ENCODE measurements at regions not wholly inside any gene's neighbourhood (a gene's known extent, or its start where the extent isn't known, plus 50 kb on each side); places are given as distances from the start of the nearest gene placed in this dataset.

DNA sequence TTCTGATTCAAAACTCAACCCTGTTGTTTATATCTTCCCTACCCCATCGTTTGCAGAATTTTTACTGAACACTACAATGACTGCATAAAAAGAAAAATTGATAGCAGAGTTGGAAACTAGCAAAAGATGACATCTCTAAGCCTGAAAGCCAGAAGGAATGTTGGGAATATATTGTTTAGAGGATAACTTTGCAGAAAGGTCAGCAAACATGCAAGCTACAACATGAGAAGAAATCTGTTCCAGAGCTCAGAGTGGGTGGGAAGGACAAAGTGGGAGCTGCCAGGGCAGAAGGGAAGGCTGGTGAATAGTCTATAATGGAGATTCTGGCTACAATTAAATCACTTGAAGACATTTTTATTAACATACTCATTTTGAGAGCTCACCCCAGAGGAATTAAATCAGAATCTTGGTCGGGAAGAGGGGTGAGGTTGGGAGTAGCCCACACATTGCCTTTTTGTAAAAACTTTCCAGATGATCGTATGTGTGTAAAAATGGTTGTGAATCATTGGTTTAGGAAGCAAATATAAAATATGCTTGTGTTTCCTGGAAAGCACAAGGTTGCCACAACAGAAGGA is 574.8 kb downstream of the FLRT2 start:
- Histone ChIP-seq H3K4me1 (ENCODE audit: low read length) (no peaks in the 10 kb centered on the region), H3K9ac (ENCODE audit: low read length) (no peak overlapping the region), H3K36me3 (replicated peaks; ENCODE audit: insufficient read depth, low read length) (no peaks in the 10 kb centered on the region), H3K79me2 (ENCODE audit: low read length) (no peaks in the 10 kb centered on the region), H3K4me3 (ENCODE audit: low read length) (no peak overlapping the region), H2AFZ (ENCODE audit: low read length) (no peak overlapping the region), H4K20me1 (ENCODE audit: insufficient read depth, low read length) (no peaks in the 10 kb centered on the region), H3K27ac (ENCODE audit: low read length) (no peak overlapping the region), H3K4me2 (ENCODE audit: low read depth, low read length) (no peak overlapping the region), H3K9me3 (replicated peaks; ENCODE audit: insufficient read depth, low read length) (no peaks in the 10 kb centered on the region), H3K27me3 (replicated peaks; ENCODE audit: insufficient read depth, low read length) (no peaks in the 10 kb centered on the region), H3K9me2 (replicated peaks; ENCODE audit: insufficient read depth, low read length) (no peaks in the 10 kb centered on the region), H3F3A (ENCODE audit: insufficient read depth, low read length) (no peaks in the 10 kb centered on the region)
- DNase-seq, result no peak
- no peak for TF ChIP-seq EZH2phosphoT487 (IDR thresholded peaks at IDR 0.05; ENCODE audit: low read length)

DNA sequence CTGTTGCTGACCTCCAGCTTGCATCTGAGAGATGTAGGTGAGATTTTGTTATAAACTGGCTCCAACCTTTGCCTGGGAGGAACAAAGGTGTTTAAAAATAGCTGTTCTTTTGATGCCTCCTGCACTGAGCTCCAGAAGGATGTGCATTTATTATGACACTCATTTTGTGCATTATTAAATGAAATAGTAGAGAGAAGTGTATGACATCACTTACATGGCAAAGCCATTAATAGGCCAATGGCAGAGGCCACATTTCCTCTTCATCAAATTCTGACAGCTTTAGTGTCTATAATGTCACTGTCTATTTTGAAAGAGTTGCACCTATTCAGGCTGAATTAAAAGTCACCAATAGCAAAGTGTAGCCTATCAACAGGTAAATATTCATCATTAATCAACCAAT is 564.6 kb downstream of the FLRT2 start:
- Histone ChIP-seq H3K27ac (ENCODE audit: low read length) (no peak overlapping the region), H3K9me2 (replicated peaks; ENCODE audit: insufficient read depth, low read length) (no peaks in the 10 kb centered on the region), H3K9ac (ENCODE audit: low read length) (no peak overlapping the region), H3K79me2 (ENCODE audit: low read length) (no peaks in the 10 kb centered on the region), H4K20me1 (ENCODE audit: insufficient read depth, low read length) (no peaks in the 10 kb centered on the region), H3K4me3 (ENCODE audit: low read length) (no peak overlapping the region), H3K27me3 (replicated peaks; ENCODE audit: insufficient read depth, low read length) (no peaks in the 10 kb centered on the region), H2AFZ (ENCODE audit: low read length) (no peak overlapping the region), H3F3A (ENCODE audit: insufficient read depth, low read length) (no peaks in the 10 kb centered on the region), H3K4me2 (ENCODE audit: low read depth, low read length) (no peak overlapping the region), H3K4me1 (ENCODE audit: low read length) (no peaks in the 10 kb centered on the region), H3K36me3 (replicated peaks; ENCODE audit: insufficient read depth, low read length) (no peaks in the 10 kb centered on the region), H3K9me3 (replicated peaks; ENCODE audit: insufficient read depth, low read length) (no peaks in the 10 kb centered on the region)
- DNase-seq, result no peak
- no peak for TF ChIP-seq EZH2phosphoT487 (IDR thresholded peaks at IDR 0.05; ENCODE audit: low read length)
- TF ChIP-seq, protein P1, sequence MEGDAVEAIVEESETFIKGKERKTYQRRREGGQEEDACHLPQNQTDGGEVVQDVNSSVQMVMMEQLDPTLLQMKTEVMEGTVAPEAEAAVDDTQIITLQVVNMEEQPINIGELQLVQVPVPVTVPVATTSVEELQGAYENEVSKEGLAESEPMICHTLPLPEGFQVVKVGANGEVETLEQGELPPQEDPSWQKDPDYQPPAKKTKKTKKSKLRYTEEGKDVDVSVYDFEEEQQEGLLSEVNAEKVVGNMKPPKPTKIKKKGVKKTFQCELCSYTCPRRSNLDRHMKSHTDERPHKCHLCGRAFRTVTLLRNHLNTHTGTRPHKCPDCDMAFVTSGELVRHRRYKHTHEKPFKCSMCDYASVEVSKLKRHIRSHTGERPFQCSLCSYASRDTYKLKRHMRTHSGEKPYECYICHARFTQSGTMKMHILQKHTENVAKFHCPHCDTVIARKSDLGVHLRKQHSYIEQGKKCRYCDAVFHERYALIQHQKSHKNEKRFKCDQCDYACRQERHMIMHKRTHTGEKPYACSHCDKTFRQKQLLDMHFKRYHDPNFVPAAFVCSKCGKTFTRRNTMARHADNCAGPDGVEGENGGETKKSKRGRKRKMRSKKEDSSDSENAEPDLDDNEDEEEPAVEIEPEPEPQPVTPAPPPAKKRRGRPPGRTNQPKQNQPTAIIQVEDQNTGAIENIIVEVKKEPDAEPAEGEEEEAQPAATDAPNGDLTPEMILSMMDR (IDR thresholded peaks at IDR 0.05; ENCODE audit: low read length), result no peak
- TF ChIP-seq EZH2 (optimal IDR thresholded peaks at IDR 0.05; ENCODE audit: low read depth, low read length), result no peak

GRCh38 chr14:86091811-86092210 is 561.9 kb downstream of the FLRT2 start:
- Histone ChIP-seq H3K4me3 (ENCODE audit: low read length) (no peak overlapping the region), H3F3A (ENCODE audit: insufficient read depth, low read length) (no peaks in the 10 kb centered on the region; the same call in none of the 2 replicates), H3K4me2 (ENCODE audit: low read depth, low read length) (no peak overlapping the region), H3K4me1 (ENCODE audit: low read length) (peaks cover 10% of the 10 kb centered on the region; the same call in 1 of the 2 replicates), H3K27me3 (replicated peaks; ENCODE audit: insufficient read depth, low read length) (no peaks in the 10 kb centered on the region), H3K9me2 (replicated peaks; ENCODE audit: insufficient read depth, low read length) (no peaks in the 10 kb centered on the region), H3K36me3 (replicated peaks; ENCODE audit: insufficient read depth, low read length) (no peaks in the 10 kb centered on the region), H4K20me1 (ENCODE audit: insufficient read depth, low read length) (no peaks in the 10 kb centered on the region), H3K27ac (ENCODE audit: low read length) (no peak overlapping the region; the same call in 1 of the 2 replicates), H2AFZ (ENCODE audit: low read length) (no peak overlapping the region), H3K9ac (ENCODE audit: low read length) (no peak overlapping the region), H3K79me2 (ENCODE audit: low read length) (no peaks in the 10 kb centered on the region), H3K9me3 (replicated peaks; ENCODE audit: insufficient read depth, low read length) (no peaks in the 10 kb centered on the region)
- TF ChIP-seq, protein P1 (IDR thresholded peaks at IDR 0.05; ENCODE audit: low read length), result no peak
- TF ChIP-seq EZH2phosphoT487 (IDR thresholded peaks at IDR 0.05; ENCODE audit: low read length), result no peak
- TF ChIP-seq EZH2 (optimal IDR thresholded peaks at IDR 0.05; ENCODE audit: low read depth, low read length), result no peak
- no peak for DNase-seq

- Histone ChIP-seq H3K4me3 (ENCODE audit: low read length) (no peak overlapping the region), H3K4me1 (ENCODE audit: low read length) (peaks cover 32% of the 10 kb centered on the region), H3K4me2 (ENCODE audit: low read depth, low read length) (peak overlapping the region; percentile 55; the same call in 1 of the 2 replicates), H3K79me2 (ENCODE audit: low read length) (no peaks in the 10 kb centered on the region), H3F3A (ENCODE audit: insufficient read depth, low read length) (no peaks in the 10 kb centered on the region; the same call in none of the 2 replicates), H3K36me3 (replicated peaks; ENCODE audit: insufficient read depth, low read length) (no peaks in the 10 kb centered on the region), H3K9me2 (replicated peaks; ENCODE audit: insufficient read depth, low read length) (no peaks in the 10 kb centered on the region), H3K27ac (ENCODE audit: low read length) (peak overlapping the region; percentile 77; the same call in 1 of the 2 replicates), H4K20me1 (ENCODE audit: insufficient read depth, low read length) (no peaks in the 10 kb centered on the region), H2AFZ (ENCODE audit: low read length) (no peak overlapping the region), H3K9me3 (replicated peaks; ENCODE audit: insufficient read depth, low read length) (no peaks in the 10 kb centered on the region), H3K9ac (ENCODE audit: low read length) (no peak overlapping the region), H3K27me3 (replicated peaks; ENCODE audit: insufficient read depth, low read length) (no peaks in the 10 kb centered on the region)
- DNase-seq, result no peak
- TF ChIP-seq, protein P1 (IDR thresholded peaks at IDR 0.05; ENCODE audit: low read length), result no peak
- TF ChIP-seq EZH2 (optimal IDR thresholded peaks at IDR 0.05; ENCODE audit: low read depth, low read length), result no peak
- TF ChIP-seq EZH2phosphoT487 (IDR thresholded peaks at IDR 0.05; ENCODE audit: low read length), result no peak
Measured at GRCh38 chr14:86088156-86088555, 558.2 kb downstream of the FLRT2 start.
